NCI-H526 treated with DMSO at 0.1 percent for 48 hours (cell line): ENCODE measurements at regions not wholly inside any gene's neighbourhood (a gene's known extent, or its start where the extent isn't known, plus 50 kb on each side); places are given as distances from the start of the nearest gene placed in this dataset.

Experiments
- DNase-seq: peaks from one replicate; lab custom pipeline; 2025; lab: John Stamatoyannopoulos, UW

- DNase-seq: no peak
These were observed 2180.1 kb downstream of the TP53TG3F start for GRCh38 chr16:35639233-35640205.

- no peak for DNase-seq
These were observed 2183.0 kb downstream of the TP53TG3F start for GRCh38 chr16:35642322-35642835.

DNA sequence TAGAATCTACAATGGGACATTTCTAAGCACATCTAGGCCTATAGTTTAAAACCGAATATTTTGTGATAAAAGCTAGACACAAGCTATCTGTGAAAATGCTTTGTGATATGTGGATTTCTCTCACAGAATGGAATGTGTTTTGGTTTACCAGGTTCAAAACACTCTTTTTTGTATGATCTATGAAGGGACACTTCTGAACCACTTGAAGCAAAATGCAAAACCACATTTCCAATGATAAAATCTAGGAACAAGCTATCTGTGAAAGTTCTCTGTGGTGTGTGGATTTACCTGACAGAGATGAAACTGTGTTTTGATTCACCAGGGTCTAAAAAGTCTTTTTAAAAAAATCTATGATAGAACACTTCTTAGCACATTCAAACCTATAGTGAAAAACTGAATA is 2192.4 kb downstream of the TP53TG3F start:
- DNase-seq: no peak

GRCh38 chr16:35664091-35664693 is 2204.8 kb downstream of the TP53TG3F start:
- DNase-seq: no peak

GRCh38 chr16:35685085-35685484 is 2225.7 kb downstream of the TP53TG3F start:
- DNase-seq: no peak

DNA sequence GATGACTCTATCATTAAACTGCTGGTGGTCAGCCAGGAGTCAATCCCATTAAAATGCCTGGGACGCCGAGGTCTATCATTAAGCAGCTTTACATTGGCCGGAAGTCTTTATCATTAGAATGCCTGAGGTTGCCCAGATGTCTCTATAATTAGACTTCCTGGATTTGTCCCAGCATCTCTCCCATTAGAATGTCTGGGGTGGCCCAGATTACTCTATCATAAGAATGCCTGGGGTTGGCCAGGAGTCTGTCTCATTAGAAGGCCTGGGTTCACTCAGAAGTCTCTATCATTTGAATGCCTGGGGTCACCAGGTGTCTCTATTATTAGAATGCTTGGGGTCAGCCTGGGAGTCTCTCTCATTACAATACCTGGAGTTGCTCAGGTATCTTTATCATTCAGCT is 2227.2 kb downstream of the TP53TG3F start:
- DNase-seq: no peak

GRCh38 chr16:35687071-35687470 is 2227.7 kb downstream of the TP53TG3F start:
- DNase-seq: no peak

DNA sequence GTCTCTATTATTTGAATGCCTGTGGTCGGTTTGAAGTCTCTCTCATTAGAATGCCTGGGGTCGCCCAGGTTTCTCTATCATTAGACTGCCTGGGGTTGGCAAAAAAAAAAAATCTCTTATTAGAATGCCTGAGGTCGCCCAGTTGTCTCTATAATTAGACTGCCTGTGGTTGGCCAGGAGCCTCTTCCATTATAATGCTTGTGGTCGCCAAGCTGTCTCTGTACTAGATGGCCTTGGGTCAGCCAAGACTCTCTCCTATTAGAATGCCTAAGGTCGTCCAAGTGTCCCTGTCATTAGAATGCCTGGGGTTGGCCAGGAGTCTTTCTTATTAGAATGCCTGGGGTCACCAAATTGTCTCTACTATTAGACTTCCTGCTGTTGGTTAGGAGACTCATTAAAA is 2228.4 kb downstream of the TP53TG3F start:
- DNase-seq: no peak

DNA sequence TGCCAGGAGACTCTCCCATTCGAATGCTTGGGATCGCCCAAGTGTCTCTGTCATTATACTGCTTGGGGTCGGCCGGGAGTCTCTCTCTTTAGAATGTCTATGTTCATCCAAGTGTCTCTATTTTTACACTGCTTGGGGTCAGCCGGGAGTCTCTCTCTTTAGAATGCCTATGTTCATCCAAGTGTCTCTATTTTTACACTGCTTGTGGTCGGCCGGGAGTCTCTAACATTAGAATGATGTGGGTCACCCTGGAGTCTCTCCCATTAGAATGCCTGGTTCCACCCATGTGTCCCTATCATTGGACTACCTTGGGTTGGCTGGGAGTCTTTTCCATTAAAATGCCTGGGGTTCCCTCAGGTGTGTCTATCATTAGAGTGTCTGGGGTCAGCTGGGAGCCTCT is 2230.4 kb downstream of the TP53TG3F start:
- DNase-seq: no peak

- DNase-seq: no peak
These were observed 2231.0 kb downstream of the TP53TG3F start for GRCh38 chr16:35690413-35690812.

DNA sequence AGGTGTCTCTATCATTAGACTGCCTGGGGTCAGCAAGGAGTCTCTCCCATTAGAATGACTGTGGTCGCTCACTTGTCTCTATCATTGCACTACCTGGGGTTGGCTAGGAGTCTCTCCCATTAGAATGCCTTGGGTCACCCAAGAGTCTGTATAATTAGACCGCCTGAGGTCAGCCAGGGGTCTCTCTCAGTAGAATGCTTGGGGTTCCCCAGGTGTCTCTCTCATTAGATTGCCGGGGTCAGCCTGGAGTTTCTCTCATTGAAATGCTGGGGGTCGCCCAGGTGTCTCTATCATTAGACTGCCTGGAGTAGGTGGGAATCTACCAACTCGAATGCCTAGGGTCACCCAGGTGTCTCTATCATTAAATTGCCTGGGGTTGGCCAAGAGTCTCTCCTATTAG is 2231.6 kb downstream of the TP53TG3F start:
- no peak for DNase-seq

DNA sequence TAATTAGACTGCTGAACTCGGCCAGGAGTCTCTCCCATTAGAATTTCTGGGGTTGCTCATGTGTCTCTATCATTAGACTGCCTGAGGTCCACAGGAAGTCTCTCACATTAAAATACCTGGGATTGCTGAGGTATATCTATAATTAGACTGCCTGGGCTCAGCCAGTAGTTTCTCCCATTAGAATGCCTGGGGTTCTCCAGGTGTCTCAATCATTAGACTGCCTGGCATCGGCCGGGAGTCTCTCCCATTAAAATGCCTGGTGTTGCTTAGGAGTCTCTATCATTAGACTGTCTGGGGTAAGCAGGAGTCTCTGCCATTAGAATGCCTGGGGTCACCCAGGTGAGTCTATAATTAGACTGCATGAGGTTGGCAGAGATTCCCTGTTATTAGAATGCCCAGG is 2233.4 kb downstream of the TP53TG3F start:
- DNase-seq: no peak

DNA sequence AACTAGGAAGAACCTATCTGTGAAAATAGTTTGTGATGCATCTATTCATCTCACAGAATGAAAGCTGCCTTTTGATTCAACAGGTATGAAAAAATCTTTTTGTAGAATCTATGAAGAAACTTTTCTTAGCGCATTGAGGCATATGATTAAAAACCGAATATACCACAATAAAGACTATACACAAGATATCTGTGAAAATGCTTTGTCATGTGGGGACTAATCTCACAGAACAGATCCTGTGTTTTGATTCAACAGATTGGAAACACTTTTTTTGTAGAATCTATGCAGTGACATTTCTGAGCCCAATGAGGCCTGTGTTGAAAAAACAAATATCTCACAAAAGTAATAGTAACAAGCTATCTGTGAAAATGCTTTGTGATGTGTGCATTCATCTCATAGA is 2247.5 kb downstream of the TP53TG3F start:
- no peak for DNase-seq

DNA sequence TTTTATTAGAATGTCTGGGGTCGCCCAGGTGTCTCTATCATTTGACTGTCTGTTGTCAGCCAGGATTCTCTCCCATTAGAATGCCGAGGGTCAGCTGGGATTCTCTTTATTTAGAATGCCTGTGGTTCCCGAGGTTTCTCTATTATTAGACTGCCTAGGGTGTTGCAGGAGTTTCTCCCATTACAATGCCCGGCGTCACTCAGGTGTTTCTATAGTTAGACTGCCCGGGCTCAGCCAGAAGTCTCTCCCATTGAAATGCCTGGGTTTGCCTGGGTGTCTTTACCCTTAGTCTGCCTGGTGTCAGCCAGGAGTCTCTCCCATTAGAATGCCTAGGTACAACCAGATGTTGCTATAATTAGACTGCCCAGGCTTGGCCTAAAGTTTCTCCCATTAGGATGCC is 2252.0 kb downstream of the TP53TG3F start:
- DNase-seq: no peak

DNA sequence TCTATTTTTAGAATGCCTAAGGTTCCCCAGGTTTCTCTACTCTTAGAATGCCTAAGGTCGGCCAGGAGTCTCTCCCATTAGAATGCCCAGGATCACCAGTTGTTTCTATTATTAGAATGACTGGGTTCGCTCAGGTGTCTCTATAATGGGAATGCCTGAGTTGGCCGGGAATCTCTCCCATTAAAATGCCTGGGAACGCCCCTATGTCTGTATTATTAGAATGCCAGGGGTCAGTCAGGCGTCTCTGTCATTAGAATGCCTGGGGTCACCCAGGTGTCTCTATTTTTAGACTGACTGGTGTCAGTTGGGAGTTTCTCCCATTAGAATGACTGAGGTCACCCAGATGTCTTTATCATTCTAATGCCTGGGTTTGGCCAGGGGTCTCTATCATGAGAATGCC is 2252.5 kb downstream of the TP53TG3F start:
- no peak for DNase-seq

DNA sequence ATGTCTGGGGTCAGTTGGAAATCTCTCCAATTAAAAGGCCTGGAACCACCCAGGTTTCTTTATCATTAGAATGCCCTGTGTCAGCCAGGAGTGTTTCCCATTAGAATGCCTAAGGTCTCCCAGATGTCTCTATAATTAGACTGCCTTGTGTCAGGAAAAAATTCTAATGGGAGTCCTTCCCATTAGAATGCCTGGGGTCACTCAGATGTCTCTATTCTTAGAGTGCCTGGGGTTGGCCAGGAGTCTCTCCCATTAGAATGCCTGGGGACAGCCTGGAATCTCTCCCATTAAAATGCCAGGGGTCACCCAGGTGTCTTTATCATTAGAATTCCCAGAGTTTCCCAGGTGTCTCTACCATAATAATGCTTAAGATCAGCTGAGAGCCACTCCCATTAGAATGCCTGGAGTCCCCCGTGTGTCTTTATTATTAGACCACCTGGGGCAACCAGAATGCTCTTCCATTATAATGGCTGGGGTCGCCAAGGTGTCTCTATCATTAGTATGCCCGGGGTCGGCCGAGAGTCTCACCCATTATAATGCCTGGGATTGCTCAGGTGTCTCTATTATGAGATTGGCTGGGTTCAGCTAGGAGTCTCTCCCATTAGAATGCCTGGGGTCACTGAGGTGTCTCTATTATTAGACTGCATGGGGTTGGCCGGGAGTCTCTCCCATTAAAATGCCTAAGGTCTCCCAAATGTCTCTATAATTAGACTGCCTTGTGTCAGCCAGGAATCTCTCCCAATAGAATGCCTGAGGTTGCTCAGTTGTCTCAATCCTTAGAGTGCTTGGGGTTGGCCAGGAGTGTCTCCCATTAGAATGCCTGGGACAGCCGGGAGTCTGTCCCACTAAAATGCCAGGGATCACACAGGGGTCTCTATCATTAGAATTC is 2254.6 kb downstream of the TP53TG3F start:
- DNase-seq: no peak

GRCh38 chr16:35714665-35715064 is 2255.3 kb downstream of the TP53TG3F start:
- DNase-seq: no peak

GRCh38 chr16:35724551-35724950 is 2265.1 kb downstream of the TP53TG3F start:
- DNase-seq: no peak

GRCh38 chr16:35725949-35726348 is 2266.5 kb downstream of the TP53TG3F start:
- no peak for DNase-seq

DNA sequence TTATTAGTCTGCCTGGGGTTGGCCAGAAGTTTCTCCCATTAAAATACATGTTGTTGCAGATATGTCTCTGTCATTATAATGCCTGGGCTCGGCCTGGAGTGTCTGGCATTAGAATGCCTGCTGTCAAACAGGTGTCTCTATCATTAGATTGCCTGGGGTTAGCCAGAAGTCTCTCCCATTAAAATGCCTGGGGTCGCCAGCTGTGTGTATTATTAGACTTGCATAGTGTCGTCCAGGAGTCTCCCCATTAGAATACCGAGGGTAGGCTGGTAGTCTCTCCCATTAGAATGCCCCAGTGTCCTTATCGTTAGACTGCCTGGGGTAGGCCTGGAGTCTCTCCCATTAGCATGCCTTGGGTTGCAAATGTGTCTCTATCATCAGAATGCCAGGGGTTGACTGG is 2270.8 kb downstream of the TP53TG3F start:
- DNase-seq: no peak

- DNase-seq: no peak
These were observed 2272.1 kb downstream of the TP53TG3F start for GRCh38 chr16:35731341-35732040.
